Glomerular visceral epithelial cell (primary cell): ENCODE measurements at regions not wholly inside any gene's neighbourhood (a gene's known extent, or its start where the extent isn't known, plus 50 kb on each side); places are given as distances from the start of the nearest gene placed in this dataset.

ENCODE experiments used
- DNase-seq: peaks from one replicate; pipeline ENCODE4 v3.0.0-alpha.2; 2016; ENCODE audit errors: extremely low spot score

- no peak for DNase-seq
Measured at GRCh38 chr5:86011937-86012336, 605.8 kb upstream of the COX7C start.

GRCh38 chr5:86029308-86029707, 588.4 kb upstream of the COX7C start:
- no peak for DNase-seq

DNA sequence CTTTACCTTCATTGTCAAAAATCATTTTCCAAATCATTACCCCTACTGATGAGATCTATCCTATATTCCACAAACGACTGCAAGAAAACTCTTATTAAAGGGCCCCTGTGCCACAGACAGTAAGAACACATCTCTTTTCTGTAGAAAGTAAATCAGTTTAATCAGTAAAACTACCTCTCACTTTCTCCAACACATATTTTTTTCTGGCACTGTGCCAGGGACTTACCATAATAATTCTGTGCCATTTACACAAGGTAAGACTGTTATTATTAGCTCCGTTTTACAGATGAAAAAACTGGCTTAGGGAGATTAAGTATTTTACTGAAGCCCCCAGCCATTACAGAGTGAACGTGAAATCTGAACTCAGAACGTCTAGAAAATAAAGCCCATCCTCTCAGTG, 587.0 kb upstream of the COX7C start:
- no peak for DNase-seq

- DNase-seq = no peak
Measured at GRCh38 chr5:86038566-86038965, 579.2 kb upstream of the COX7C start.

GRCh38 chr5:86039351-86039750, 578.4 kb upstream of the COX7C start:
- DNase-seq = no peak

GRCh38 chr5:86070719-86071118, 547.0 kb upstream of the COX7C start:
- no peak for DNase-seq

DNA sequence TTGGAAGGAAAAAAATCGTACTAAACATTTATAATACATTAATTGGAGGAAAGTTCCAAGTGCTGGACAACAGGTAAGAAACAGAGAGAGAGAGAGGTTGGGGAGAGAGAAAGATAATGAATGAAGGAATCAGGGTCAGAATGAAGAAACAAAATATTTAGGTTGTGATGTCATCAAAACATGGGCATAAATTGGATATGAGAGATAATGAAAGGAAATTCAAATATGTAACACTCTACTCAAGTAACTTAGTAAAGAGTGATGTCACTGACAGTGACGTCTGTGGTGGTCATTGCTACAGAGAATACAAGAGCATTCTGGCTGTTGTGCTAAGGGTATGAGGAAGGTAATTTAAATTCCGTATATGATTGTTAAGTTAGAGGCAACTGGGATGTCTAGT, 543.4 kb upstream of the COX7C start:
- no peak for DNase-seq

GRCh38 chr5:86075139-86075538, 542.6 kb upstream of the COX7C start:
- no peak for DNase-seq

DNA sequence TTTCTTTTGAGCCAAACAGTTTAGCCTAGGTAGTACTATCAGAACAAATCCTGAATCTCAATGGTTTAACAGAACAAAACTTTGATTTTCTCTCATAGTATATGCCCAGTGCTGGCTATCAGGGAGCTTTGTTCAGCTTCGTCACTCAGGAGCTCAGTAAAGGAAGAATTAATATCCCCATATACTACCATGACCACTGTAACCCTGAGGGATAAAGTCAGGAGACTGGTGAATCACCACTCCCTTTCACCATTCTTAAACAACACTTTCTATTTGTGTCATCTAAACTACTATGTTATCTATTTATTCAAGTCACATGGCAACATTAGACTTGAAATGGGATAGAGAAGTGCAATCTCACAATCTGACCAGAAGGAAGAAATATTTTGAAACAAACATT, 522.6 kb upstream of the COX7C start:
- DNase-seq = no peak

GRCh38 chr5:86101966-86102365, 515.8 kb upstream of the COX7C start:
- no peak for DNase-seq

DNA sequence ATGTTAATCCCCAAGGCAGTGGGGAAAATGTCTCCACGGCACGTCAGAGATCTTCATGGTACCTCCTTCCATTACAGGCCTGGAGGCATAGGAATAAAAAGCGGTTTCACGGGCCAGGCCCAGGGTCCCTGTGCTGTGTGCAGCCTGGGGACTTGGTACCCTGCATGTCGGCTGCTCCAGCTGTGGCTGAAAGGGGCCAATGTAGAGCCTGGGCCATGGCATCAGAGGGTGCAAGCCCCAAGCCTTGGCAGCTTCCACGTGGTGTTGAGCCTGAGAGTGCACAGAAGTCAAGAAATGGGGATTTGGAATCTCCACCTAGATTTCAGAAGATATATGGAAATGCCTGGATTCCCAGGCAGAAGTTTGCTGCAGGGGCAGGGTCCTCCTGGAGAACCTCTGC, 508.9 kb upstream of the COX7C start:
- no peak for DNase-seq

- no peak for DNase-seq
Measured at GRCh38 chr5:86112249-86112648, 505.5 kb upstream of the COX7C start.

GRCh38 chr5:86115164-86115563, 502.6 kb upstream of the COX7C start:
- no peak for DNase-seq

- no peak for DNase-seq
Measured at GRCh38 chr5:86118542-86118941, 499.2 kb upstream of the COX7C start.

DNA sequence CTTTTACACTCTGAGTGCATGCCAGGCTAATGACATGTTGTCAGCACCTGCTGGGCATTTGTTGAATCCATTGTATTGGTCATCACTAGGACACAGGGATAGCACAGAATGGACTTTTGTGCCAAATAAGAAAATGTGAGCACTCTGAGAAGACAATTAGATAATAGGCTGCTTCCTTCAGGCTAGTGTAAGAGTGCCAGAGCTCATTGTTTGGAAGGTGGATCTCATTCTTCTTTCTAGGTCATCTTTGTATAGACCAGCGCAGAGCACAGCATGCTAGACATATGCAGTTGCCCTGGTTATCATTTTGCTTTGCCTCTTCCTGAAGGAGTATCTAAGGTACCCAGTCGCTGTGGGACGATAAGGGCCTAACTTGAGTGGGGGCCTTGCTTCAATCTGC, 493.4 kb upstream of the COX7C start:
- DNase-seq = no peak

GRCh38 chr5:86125731-86126601, 491.8 kb upstream of the COX7C start:
- DNase-seq = no peak

DNA sequence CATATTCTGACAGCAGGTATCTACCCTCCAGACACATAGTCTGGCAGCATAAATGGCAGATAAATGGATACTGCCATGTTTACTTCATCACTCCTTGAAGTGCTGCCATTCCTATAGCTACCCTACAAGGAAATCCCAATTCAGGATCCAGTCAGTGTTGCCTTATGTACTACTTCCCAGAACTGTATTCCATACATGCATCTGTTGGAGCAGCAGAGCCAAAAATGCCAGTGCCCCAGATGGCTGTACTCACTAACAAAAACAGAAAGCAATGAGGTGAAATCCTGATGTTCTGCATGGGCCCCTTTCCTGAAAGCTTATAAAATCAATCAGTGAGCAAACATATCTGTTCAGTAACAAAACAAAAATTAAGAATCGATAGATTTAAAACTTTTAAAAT, 490.0 kb upstream of the COX7C start:
- DNase-seq = no peak

- no peak for DNase-seq
Measured at GRCh38 chr5:86129009-86129408, 488.7 kb upstream of the COX7C start.

DNA sequence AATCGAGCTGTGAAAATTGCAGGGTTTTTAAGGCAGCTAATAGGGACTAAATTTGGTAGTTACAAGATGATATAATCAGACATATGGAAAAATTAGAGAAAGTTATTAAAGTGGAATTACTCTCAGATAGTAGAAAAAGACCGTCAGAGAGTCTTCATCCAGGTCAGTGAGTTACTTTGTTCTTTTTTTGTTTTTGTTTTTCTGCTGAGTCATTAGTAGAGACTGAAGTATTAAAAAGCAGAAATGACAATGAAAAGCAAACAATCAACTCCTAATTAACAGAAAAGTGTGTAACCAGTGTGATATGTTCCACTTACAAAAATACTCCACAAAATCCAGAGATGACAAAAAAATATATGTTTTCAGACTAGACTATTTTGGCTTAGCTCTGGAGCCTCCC, 480.4 kb upstream of the COX7C start:
- DNase-seq = no peak

GRCh38 chr5:86143837-86144236, 473.9 kb upstream of the COX7C start:
- DNase-seq = peak; percentile 10

GRCh38 chr5:86152988-86153560, 464.7 kb upstream of the COX7C start:
- no peak for DNase-seq

DNA sequence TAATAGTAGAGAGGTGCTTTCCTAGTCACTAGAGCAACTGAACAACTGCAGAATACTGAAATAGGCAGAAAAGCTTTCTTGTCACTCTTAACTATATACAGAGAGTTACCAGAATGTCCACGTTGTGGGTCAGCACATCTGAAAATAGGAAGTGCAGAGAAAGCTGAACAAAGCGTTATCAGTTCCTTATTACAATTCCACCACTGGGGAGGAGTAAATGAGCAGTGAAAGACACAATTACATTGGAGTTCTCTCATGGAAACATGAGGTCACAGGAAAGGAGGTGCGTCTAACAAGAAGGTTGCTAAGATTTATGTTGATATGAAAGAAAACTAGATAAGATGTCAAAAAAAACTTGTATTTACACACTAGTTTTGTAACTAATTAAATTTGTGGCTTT, 461.9 kb upstream of the COX7C start:
- DNase-seq = no peak

GRCh38 chr5:86170194-86170593, 447.5 kb upstream of the COX7C start:
- no peak for DNase-seq

DNA sequence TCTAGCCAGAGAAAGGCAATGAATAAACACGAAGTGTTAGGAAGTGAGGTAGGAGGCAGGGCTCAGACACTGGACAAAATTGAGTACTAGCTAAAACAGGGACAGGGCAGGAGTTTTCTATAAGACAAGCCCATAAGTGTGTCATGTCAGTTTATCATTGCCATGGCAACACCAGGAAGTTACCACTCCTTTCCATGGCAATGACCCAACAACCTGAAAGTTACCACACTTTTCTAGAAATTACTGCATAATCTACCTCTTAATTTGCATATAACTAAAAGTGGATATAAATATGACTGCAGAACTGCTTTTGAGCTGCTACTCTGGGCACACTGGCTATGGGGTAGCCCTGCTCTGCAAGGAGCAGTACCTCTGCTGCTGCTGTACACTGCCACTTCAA, 442.5 kb upstream of the COX7C start:
- DNase-seq = peak; percentile 11
